ENCODE measurements at regions not wholly inside any gene's neighbourhood (a gene's known extent, or its start where the extent isn't known, plus 50 kb on each side); places are given as distances from the start of the nearest gene placed in this dataset.

DNA sequence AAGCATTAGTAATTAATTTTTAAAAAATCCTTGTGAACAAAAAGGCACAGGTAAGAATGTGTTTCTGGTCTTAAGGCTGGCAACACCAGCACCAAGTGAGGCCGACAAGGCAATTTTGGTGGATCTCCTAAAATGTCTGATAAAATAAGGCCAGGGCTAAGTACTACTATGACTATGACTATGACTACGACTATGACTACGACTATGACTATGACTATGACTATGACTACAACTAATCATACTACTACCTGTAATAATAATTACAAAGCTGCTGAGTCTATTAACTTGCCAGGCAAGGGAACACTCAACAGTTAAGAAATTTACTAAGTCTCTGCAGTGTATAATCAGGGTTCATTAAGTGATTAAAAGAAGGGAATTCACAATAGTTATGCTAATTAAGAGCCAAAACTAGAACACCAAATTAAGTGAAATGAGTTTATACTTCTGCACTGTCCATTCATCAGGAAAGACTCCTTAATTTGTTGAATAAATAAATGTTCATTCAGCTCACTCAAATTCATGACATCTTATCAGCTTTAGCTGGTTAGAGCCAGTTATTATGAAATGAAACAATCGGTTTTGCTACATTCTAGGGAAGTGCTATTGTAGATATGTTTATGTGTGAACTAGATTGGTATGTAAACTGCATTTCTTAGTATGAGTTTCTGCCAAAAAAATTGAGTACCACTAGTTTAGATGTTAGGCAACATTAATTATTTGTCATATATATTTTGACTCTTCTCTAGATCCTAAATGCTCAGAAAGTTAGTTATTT is 1626.2 kb upstream of the PCDH20 start:
- no peak for DNase-seq (ENCODE audit: low spot score)

DNA sequence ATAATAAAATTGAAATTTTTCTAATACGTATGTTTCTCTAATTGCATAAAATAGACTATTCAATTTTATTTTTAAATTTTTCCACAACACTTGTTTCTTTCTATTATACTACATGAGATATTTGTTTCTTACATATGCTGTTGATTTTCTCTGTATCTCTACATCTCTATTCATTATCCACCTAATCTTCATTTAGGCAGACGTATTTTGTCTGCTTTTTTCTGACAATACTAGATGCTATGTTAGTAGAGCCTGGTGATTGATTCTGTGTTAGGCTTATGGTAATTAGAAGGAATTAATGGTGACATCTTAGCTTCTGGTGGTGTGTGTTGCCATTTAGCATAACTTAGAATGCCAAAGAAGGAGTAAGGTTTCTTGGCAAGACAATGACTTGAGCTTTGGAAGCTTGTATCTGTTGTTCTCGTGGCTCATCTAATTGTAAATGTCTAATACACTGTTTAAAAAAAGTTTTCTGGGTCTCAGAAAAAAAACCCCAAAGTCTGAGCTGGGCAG is 1610.7 kb upstream of the PCDH20 start:
- DNase-seq (ENCODE audit: low spot score), result no peak

DNA sequence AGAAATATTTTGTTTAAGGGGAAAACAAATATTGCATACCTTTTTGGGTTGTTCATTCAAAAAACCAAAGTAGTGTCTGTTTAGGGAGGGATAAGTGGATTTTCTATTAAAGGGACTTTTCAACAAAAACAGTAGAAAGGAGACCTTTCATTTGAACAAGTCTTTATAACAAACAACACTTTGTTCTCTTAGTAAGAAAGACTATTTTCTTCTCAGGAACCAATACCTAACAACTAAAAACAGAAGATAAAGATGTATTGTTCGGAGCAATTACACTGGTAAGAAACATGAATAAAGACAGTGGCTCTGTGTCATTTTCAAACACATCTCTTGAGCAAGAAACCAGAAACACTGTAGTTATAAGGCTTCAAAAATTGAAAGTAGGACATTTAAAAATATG is 1610.1 kb upstream of the PCDH20 start:
- no peak for DNase-seq (ENCODE audit: low spot score)

DNA sequence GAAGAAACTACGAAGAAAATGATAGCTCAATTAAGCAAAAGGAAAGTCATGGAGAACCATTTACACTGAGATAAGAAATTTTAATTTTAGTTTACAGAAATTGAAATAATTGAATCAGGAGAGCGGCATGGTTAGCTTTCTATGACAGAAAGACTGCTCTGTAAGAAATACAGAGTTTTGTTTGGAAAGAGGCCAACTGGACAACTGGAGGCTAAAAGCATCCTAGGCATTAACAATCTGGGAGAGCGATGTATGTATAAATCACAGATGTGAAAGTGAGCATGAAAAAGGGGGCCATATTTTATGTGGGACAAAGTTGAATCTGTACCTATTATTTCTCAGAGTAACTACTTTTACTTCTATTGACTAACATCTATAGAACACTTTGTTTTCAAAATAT is 1608.8 kb upstream of the PCDH20 start:
- no peak for DNase-seq (ENCODE audit: low spot score)

DNA sequence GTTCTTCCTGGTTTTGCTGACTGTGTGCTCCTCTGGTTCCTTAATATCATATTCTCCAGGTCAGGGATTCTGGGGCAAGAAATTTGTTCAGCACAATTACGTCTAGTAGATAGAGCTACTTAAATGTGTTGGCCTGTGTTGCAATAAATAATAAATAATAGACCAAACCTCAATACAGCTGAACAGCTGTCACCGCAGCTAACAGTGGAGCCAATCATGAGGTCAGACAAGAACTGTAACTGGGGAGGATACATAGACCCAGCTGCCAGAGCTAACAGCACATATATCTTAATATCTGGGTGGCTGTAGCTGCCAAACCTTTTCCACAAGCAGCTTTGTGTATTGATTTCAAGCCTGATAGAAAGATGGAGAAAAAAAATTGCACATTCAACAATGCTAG is 1596.3 kb upstream of the PCDH20 start:
- no peak for DNase-seq (ENCODE audit: low spot score)

DNA sequence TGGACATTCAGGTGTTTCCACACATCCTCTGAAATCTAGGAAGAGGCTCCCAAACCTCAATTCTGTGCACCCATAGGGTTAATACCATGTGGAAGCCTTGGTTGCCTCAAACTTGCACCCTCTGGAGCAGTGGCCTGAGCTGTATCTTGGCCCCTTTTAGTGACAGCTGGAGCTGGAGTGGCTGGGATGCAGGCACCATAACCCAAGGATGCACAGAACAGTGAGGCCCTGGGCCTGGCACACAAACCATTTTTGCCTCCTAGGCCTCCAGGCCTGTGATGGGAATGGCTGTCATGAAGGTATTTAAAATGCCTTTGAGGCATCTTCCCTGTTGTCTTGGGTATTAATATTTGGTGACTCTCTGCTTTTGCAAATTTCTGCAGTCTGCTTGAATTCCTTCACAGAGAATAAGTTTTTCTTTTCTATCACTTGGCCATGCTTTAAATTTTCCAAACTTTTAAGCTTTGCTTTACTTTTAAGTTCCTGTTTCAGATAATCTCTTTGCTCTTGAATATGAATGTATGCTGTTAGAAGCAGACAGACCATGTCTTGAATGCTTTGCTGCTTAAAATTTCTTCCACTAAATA is 1594.5 kb upstream of the PCDH20 start:
- DNase-seq (ENCODE audit: low spot score), result no peak

DNA sequence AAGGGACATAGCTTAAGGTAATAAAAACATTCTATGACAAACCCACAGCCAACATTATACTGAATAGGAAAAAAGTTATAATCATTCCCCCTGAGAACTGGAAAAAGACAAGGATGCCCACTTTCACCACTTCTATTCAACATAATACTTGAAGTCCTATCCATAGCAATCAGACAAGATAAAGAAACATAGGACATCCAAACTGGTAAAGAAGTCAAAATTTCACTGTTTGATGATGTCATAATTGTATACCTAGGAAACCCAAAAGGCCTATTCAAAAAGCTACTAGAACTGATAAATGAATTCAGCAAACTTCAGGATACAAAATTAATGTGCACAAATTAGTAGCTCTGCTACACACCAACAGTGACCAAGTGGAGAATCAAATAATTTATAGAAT is 1590.0 kb upstream of the PCDH20 start:
- no peak for DNase-seq (ENCODE audit: low spot score)

DNA sequence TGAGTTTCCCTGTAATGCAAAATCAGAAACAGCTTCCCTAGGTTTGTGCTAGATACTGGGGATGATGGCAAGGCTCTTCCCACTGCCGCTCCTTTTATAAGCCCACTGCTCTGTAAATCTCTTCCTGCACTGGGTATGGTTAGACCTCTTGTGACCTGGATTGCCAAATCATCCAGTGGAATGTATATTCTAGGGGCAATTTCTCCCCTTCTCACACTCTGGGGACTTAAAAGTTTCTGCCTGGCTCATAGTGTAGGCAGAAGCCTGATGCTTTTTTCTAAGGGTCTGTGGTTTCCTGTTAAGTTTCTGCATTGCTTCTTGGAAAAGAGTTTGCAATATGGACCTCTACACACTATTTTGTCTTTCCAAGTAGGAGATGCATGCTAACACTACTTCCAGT is 1582.0 kb upstream of the PCDH20 start:
- DNase-seq (ENCODE audit: low spot score), result no peak

DNA sequence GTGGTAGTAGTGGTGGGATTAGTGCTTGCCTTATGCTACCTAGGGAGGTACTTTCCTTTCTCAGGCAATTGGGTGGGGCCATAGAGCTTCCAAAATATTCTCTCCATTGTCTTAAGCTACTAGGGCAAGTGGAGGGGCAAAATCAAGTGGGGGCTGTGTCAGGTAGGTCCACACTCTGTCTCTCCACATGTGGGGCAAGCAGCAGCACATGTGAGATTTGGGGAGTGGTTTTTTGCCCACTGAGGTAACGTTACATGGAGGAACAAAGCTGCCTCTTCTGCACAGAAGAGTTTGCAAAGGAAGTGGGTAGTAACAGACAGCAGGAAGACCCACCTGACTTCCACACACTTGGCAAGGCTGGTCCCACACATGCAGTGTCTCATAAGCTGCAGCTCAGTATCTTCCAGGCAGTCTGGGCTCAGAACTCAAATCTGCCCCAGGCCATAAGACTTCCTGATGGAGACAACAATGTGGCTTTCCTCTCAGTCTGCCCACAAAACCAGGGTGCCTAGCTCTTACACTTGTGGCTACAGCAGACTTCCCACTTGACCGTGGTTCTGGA is 1581.5 kb upstream of the PCDH20 start:
- DNase-seq (ENCODE audit: low spot score), result no peak

DNA sequence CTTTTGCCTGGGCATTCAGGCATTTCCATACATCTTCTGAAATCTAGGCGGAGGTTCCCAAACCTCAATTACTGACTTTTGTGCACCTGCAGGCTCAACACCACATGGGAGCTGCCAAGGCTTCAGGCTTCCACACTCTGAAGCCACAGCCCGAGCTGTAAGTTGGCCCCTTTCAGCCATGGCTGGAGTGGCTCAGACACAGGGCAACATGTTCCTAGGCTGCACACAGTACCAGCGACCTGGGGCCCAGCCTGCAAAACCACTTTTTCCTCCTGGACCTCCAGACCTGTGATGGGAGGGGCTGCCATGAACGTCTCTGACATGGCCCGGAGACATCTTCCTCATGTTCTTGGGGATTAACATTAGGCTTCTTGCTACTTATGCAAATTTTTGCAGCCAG is 1558.2 kb upstream of the PCDH20 start:
- no peak for DNase-seq (ENCODE audit: low spot score)

DNA sequence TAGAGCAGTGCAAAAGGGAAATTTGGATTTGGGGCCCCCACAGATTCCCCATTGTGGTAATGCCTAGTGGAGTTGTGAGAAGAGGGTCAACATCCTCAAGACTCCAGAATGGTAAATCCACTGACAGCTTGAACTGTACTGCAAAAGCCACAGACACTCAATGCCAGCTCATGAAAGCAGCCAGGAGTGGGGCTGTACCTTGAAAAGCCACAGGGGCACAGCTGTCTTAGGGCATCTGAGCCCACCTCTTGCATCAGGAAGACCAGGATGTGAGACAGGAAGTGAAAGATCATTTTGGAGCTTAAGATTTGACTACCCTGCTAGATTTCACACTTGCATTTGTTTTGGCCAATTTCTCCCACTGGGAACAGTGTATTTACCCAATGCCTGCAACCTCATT is 1548.9 kb upstream of the PCDH20 start:
- DNase-seq (ENCODE audit: low spot score), result no peak

DNA sequence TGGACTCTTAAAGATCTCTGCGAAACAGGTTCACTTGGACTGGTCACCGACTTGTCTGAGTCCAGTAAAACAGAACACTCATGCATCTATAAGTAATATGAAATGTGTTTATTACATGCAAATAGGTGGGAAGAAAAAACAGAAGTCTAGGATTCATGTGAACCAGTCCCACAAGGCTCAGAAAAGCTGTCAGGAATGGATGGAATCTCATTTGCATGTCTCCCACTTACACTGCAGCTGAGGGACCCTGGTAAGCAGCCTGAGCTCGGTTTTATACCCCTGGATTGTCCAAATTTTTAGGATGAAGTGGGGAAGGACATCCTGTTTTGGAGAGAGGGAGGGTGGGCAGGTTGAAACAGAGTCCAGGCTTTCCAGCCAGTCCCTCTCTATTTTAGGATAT is 1545.1 kb upstream of the PCDH20 start:
- no peak for DNase-seq (ENCODE audit: low spot score)

DNA sequence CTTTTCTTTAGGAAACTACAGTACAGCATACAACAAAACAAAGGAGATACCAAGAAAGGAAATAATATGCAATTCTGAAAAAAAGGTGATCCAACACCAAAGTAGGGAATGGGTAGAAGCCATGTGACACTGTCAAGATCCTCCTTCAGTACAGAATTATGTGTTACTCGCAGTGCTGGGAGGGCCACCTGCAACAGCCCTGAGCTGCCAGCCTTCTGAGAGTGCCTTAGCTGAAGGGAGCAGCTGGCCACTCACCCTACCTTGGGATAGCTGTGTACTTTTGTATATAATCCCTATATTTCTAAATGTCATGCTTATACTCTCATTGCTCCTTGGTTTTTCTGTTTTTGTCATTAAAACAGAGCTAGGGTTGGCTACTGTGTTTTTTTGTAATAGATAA is 1518.2 kb upstream of the PCDH20 start:
- no peak for DNase-seq (ENCODE audit: low spot score)

DNA sequence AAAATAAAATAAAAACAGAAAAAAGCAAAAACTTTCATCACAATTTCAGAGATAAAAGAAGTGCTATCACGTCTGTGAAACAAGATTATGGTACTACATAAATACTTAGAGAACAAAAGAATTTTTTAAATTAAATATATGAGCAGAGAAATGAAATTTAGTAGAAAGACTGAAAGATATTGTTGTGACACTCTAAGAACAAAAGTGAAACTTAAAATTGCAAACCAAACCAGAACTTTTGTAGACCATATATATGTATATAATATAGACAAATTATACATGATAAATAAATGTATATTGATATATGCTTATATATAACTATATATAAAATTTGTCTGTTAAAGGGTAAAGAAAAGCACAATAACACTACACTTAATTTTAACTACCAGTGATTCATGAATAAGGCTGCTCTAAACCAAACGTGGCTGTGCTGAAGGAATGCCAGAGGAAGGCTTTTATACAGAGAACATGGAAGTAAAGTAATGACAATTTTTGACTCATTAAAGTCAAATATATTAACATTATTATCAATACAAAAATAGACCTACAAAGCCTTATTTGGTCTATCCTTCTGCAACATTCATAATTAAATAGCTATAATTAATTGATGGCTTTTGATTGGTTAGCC is 1516.7 kb upstream of the PCDH20 start:
- DNase-seq (ENCODE audit: low spot score), result no peak

DNA sequence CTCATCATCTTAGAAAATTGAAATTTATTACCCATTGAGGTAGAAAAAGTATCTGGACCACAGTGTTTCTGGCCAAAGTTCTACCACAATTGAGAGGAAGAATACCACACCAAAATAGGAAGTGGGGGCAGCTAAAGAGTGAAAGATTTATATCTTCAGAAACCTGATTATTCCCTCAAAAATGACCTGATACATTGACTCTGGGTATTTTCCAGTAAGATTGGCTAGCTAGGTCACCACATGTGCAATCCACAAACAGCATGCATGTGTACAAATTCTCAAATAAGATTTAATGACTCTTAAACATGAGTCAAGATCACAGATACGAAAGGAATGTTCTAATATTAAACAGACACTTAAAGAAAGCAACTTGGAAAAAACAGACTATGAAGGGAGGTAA is 1516.2 kb upstream of the PCDH20 start:
- DNase-seq (ENCODE audit: low spot score), result no peak

DNA sequence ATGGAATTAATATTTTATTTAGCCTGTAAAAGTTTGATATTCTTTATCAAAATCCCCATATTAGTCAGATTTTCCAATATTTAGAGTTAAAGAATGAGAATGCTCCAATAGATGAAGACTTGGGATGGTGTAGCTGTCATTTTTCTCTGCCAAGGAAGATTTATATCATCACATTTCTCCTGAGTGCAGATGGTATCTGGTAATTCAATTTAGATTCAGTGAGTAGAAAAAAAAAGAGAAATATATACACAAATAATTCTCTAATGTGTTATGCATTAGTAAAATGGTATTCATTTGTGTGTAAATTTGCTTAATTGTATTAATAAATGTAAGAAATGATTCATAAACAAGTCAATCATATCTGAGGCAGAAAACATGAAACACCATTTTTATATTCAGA is 1508.7 kb upstream of the PCDH20 start:
- no peak for DNase-seq (ENCODE audit: low spot score)

DNA sequence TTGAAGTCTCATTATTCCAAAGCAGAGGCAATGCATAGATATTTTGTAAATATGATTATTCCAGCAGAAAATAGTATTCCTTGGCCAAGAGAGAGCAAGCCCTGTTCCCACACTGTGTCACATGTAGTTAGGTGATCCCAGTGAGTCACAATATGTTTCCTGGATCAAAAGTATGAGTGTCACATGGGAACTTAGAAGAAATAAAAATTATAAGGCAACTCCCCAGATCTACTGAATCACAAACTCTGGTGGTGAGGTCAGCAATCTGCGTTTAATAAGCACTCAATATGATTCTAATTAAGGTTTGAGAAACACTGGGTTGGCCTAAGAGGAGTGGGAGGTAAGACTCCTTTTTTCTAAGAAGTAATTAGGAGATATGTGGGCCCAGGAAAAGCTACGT is 1504.5 kb upstream of the PCDH20 start:
- DNase-seq (ENCODE audit: low spot score), result no peak

DNA sequence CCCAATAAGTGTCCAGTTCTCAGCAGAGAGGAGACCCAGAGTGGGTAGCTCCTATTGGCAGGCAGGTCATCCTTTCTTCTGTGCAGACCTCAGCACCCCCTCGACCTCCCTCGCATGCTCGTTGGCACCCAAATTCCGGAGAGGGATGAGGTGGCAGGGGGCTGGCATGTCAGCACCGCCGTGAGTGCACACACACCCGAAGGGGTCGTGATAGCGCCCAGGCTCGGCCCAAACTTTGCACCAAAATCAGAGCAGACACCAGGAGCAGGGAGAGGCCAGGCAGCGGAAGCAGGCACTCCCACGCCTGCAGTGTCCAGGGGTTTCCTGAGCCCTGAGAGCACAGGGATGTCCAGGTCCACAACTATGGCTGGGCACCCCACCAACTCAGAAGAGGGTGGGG is 1503.8 kb upstream of the PCDH20 start:
- DNase-seq (ENCODE audit: low spot score), result no peak

DNA sequence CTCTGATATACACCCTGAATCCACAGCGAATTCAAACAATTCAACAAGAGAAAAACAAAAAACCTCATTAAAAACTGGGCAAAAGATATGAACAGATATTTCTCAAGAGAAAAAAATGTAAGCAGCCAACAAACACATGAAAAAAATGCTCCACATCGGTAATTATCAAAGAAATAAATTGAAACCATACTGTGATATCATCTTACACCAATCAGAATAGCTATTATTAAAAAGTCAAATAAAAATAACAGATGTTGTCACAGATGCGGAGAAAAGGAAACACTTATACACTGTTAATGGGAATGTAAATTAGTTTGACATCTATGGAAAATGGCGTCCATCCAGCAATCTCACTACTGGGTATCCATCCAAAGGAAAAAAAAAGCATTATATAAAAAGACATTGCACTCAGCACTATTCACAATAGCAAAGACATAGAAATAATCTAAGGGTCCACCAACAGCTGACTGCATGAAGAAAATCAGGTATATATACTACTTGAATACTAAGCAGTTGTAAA is 1495.0 kb upstream of the PCDH20 start:
- no peak for DNase-seq (ENCODE audit: low spot score)

DNA sequence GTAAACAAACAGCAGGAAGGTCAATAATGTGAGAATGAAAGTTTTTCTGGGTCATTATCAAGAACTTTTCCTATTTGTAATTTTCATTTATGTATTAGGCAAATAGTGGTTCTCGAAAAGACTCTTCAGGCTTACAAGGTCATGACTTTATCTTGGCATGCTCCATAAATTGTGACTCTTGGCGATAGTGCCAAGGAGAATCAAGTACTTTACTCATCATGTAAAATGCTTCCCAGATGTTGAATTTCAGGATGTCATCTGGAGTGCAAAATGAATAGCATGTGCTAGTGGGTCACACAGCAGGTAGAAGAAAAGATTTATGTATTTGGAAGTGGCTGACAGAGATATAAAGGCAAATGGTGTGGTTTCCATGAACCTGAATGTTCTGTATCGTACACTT is 1492.7 kb upstream of the PCDH20 start:
- no peak for DNase-seq (ENCODE audit: low spot score)

DNA sequence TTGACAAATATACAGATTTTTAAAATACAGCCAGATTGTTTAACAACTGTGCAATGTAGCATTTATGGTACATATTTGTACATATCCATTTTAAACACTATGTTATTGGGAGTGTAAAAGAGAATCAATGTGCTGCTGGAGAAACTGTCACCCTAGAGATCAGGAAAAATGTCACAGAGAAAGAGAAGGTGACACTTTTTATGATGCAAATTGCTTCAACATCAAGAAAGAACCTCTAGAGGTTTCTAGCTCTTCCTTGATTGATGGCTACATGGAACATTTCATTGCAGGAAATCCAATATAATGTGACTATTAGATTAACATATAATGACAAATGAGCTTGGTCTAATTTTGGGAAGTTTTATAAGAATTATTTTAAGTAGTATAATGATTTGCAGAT is 1491.2 kb upstream of the PCDH20 start:
- DNase-seq (ENCODE audit: low spot score), result no peak

DNA sequence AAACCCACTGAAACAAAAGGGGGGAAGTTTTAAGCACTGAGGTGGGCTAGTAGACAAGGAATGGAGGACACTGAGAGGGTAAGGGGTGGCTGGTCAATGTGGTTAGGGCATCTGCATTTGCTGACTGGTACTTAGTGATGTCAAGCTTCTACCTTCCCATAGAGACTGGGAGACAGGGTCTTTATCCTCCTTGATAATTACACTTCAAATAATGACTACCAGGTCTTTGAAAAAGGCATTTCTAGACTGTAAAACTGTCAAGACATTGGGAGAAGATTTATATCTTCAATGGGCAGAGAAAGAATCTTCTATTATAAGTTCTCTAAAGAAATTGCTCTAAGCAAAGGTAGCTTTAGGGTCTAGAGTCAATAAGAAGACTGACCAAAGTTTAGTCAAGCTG is 1490.8 kb upstream of the PCDH20 start:
- DNase-seq (ENCODE audit: low spot score), result no peak

DNA sequence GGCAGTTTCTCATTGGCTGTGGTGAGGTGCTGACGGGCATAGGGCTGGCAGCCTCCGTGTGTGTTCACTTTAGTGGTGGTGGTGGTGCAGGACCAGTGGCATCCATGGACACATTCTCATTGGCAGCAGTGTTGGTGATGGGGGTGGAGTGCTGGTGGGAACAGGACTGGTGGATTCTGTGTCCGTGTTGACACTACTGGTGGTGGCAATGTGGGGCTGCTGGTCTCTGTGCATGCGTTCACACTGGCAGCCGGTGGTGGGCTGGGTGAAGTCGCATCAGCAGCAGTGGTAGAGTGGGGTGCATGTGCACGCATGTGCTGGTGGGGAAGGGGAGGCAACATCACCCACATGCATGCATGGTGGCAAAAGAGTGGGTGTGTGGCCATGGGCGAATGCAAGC is 1471.4 kb upstream of the PCDH20 start:
- DNase-seq (ENCODE audit: low spot score), result no peak

All from HT-29 (cell line).